ENCODE measurements at regions not wholly inside any gene's neighbourhood (a gene's known extent, or its start where the extent isn't known, plus 50 kb on each side); places are given as distances from the start of the nearest gene placed in this dataset.

DNA sequence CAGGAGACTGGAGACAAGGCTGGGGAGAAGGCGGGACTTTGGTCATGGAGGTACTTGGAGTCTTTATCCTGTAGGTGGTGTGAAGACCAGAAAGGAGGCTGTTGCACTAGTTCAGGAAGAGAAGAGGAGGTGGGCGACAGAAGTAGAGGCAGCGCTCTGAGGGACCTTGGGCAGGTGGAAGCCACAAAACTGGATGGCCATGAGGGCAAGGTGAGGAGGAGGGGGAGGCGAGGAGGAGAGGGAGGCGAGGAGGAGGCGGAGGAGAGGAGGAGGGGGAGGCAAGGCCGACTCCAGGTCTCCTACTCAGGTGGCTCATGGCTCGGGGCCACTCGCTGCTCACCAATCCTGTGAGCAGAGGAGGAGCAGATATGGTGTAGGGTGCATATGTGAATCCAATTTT, 125.6 kb downstream of the RPLP1 start:
- H3K4me3 ChIP-seq (ENCODE audit: extremely low read depth, insufficient read depth, low read length, poor library complexity, severe bottlenecking), result no peak overlapping the region
- no peaks in the 10 kb centered on the region for H3K36me3 ChIP-seq (ENCODE audit: control insufficient read depth, insufficient read depth, low read length)
- peaks cover 30% of the 10 kb centered on the region for H3K4me1 ChIP-seq (ENCODE audit: control insufficient read depth, insufficient read depth, low read length, poor library complexity, severe bottlenecking)
- H3K27ac ChIP-seq (ENCODE audit: low read depth, low read length, severe bottlenecking), result no peak overlapping the region
- H3K9me3 ChIP-seq (ENCODE audit: control insufficient read depth, low read length), result no peaks in the 10 kb centered on the region
- WGBS, 2 experiments (ENCODE audit: insufficient coverage in 2 of 2), result 96 to 97% methylated on average over 9 of the region's 9 CpGs

GRCh38 chr15:69578787-69579583, 126.4 kb downstream of the RPLP1 start:
- Histone ChIP-seq H3K4me1 (ENCODE audit: control insufficient read depth, insufficient read depth, low read length, poor library complexity, severe bottlenecking) (peaks cover 22% of the 10 kb centered on the region), H3K4me3 (ENCODE audit: extremely low read depth, insufficient read depth, low read length, poor library complexity, severe bottlenecking) (no peak overlapping the region), H3K27ac (ENCODE audit: low read depth, low read length, severe bottlenecking) (no peak overlapping the region), H3K36me3 (ENCODE audit: control insufficient read depth, insufficient read depth, low read length) (no peaks in the 10 kb centered on the region), H3K9me3 (ENCODE audit: control insufficient read depth, low read length) (no peaks in the 10 kb centered on the region)
- WGBS, 2 experiments (ENCODE audit: insufficient coverage in 2 of 2), result 89 to 93% methylated on average over 13 to 15 of the region's 15 CpGs

DNA sequence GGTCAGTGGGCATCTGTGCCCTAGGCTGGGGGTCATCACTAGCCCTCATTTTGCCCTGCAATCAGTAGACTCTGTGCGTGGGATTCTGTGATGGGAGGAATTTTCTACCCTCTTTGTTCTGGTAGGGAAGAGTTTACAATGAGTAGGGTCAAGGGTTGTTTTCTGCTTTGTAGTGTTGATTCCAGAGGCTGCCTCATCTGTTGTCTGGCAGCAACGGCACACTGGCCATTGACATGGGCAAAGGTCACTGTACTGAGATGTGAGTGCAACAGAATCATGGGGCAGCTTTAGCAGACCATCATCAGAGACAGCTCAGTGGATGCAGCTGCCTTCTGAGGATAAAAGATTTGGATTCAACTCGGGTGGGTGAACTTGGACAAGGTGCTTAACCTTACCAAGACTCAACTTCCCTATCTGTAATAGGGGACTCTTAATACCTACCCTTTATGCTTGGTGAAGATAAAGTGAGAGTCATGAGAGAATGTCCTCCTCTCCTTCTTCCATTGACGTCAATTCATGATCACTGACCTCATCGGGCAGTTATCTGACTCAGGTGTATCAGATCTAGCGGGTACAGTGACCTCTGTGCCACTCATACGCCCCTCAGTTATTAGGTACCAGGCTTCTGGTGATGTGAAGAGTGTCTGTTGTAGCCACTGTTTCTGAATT, 127.5 kb downstream of the RPLP1 start:
- Histone ChIP-seq H3K9me3 (ENCODE audit: control insufficient read depth, low read length) (no peaks in the 10 kb centered on the region), H3K36me3 (ENCODE audit: control insufficient read depth, insufficient read depth, low read length) (no peaks in the 10 kb centered on the region), H3K4me3 (ENCODE audit: extremely low read depth, insufficient read depth, low read length, poor library complexity, severe bottlenecking) (no peak overlapping the region), H3K27ac (ENCODE audit: low read depth, low read length, severe bottlenecking) (no peak overlapping the region), H3K4me1 (ENCODE audit: control insufficient read depth, insufficient read depth, low read length, poor library complexity, severe bottlenecking) (peaks cover 14% of the 10 kb centered on the region)
- 88 to 95% methylated on average over 5 of the region's 7 CpGs for WGBS, 2 experiments (ENCODE audit: insufficient coverage in 2 of 2)

GRCh38 chr15:69583626-69584025, 131.0 kb downstream of the RPLP1 start:
- no peak overlapping the region for H3K27ac ChIP-seq (ENCODE audit: low read depth, low read length, severe bottlenecking)
- no peaks in the 10 kb centered on the region for H3K9me3 ChIP-seq (ENCODE audit: control insufficient read depth, low read length)
- no peak overlapping the region for H3K4me3 ChIP-seq (ENCODE audit: extremely low read depth, insufficient read depth, low read length, poor library complexity, severe bottlenecking)
- no peaks in the 10 kb centered on the region for H3K36me3 ChIP-seq (ENCODE audit: control insufficient read depth, insufficient read depth, low read length)
- peaks cover 3% of the 10 kb centered on the region for H3K4me1 ChIP-seq (ENCODE audit: control insufficient read depth, insufficient read depth, low read length, poor library complexity, severe bottlenecking)
- WGBS, 2 experiments (ENCODE audit: insufficient coverage in 2 of 2), result 59 to 67% methylated on average over 3 of the region's 3 CpGs

- WGBS, 2 experiments (ENCODE audit: insufficient coverage in 2 of 2), result 60 to 80% methylated on average over 1 of the region's 3 CpGs
- H3K27ac ChIP-seq (ENCODE audit: low read depth, low read length, severe bottlenecking), result no peak overlapping the region
- H3K4me3 ChIP-seq (ENCODE audit: extremely low read depth, insufficient read depth, low read length, poor library complexity, severe bottlenecking), result no peak overlapping the region
- no peaks in the 10 kb centered on the region for H3K9me3 ChIP-seq (ENCODE audit: control insufficient read depth, low read length)
- H3K36me3 ChIP-seq (ENCODE audit: control insufficient read depth, insufficient read depth, low read length), result no peaks in the 10 kb centered on the region
- H3K4me1 ChIP-seq (ENCODE audit: control insufficient read depth, insufficient read depth, low read length, poor library complexity, severe bottlenecking), result no peaks in the 10 kb centered on the region
Measured at GRCh38 chr15:69585937-69586336, 133.3 kb downstream of the RPLP1 start.

DNA sequence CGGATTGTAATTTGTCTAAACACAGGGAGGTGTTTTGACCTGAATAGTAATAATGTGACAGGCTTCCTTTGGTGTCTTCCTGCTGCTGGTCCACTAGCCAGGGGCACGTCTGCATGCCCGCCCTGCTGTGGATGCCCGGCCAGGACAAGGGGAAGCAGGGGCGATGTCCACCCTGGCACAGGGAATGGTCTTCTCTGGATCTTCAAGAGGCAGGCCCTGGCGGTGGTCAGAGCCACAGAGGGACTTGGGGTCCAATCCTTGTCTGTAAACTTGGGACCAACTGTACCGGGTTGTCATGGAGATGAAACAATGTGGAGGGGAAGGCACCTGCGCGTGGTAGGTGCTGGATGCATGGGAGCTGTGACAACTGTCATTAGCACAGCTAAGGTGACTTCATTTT, 134.1 kb downstream of the RPLP1 start:
- Histone ChIP-seq H3K27ac (ENCODE audit: low read depth, low read length, severe bottlenecking) (no peak overlapping the region), H3K4me1 (ENCODE audit: control insufficient read depth, insufficient read depth, low read length, poor library complexity, severe bottlenecking) (no peaks in the 10 kb centered on the region), H3K4me3 (ENCODE audit: extremely low read depth, insufficient read depth, low read length, poor library complexity, severe bottlenecking) (no peak overlapping the region), H3K9me3 (ENCODE audit: control insufficient read depth, low read length) (no peaks in the 10 kb centered on the region), H3K36me3 (ENCODE audit: control insufficient read depth, insufficient read depth, low read length) (no peaks in the 10 kb centered on the region)
- WGBS, 2 experiments (ENCODE audit: insufficient coverage in 2 of 2), result 92 to 97% methylated on average over 8 to 9 of the region's 9 CpGs

- no peak overlapping the region for H3K27ac ChIP-seq (ENCODE audit: low read depth, low read length, severe bottlenecking)
- no peaks in the 10 kb centered on the region for H3K36me3 ChIP-seq (ENCODE audit: control insufficient read depth, insufficient read depth, low read length)
- no peaks in the 10 kb centered on the region for H3K9me3 ChIP-seq (ENCODE audit: control insufficient read depth, low read length)
- WGBS, 2 experiments (ENCODE audit: insufficient coverage in 2 of 2), result 87 to 97% methylated on average over 4 of the region's 4 CpGs
- peaks cover 3% of the 10 kb centered on the region for H3K4me1 ChIP-seq (ENCODE audit: control insufficient read depth, insufficient read depth, low read length, poor library complexity, severe bottlenecking)
- H3K4me3 ChIP-seq (ENCODE audit: extremely low read depth, insufficient read depth, low read length, poor library complexity, severe bottlenecking), result no peak overlapping the region
Measured at GRCh38 chr15:69587723-69588426, 135.3 kb downstream of the RPLP1 start.

DNA sequence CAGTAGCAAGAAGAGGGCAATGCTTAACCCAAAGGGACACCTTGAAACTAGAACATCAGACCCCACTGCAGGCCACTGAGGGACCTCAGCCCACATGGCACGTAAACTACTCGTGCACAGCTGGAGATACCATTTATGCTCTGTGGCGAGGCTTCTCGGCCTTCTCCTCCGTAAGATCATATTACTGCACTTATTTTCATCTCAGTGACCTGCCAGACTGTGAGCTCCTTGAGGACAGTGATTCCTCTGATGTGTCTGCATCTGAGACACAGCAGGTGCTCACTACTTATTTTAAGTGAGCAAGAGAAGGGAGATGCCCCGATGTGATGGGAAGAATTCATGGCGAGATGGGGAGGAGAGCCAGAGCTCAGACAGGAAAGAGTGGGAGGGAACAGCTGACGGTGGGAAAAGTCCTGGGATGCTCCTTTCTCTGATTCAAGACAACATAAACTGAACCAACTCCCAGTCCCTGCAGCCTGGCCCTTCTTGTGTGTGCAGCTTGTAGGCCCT, 137.6 kb downstream of the RPLP1 start:
- H3K27ac ChIP-seq (ENCODE audit: low read depth, low read length, severe bottlenecking), result no peak overlapping the region
- WGBS, 2 experiments (ENCODE audit: insufficient coverage in 2 of 2), result 90 to 97% methylated on average over 5 to 8 of the region's 8 CpGs
- H3K4me3 ChIP-seq (ENCODE audit: extremely low read depth, insufficient read depth, low read length, poor library complexity, severe bottlenecking), result no peak overlapping the region
- peaks cover 8% of the 10 kb centered on the region for H3K4me1 ChIP-seq (ENCODE audit: control insufficient read depth, insufficient read depth, low read length, poor library complexity, severe bottlenecking)
- H3K36me3 ChIP-seq (ENCODE audit: control insufficient read depth, insufficient read depth, low read length), result no peaks in the 10 kb centered on the region
- no peaks in the 10 kb centered on the region for H3K9me3 ChIP-seq (ENCODE audit: control insufficient read depth, low read length)

DNA sequence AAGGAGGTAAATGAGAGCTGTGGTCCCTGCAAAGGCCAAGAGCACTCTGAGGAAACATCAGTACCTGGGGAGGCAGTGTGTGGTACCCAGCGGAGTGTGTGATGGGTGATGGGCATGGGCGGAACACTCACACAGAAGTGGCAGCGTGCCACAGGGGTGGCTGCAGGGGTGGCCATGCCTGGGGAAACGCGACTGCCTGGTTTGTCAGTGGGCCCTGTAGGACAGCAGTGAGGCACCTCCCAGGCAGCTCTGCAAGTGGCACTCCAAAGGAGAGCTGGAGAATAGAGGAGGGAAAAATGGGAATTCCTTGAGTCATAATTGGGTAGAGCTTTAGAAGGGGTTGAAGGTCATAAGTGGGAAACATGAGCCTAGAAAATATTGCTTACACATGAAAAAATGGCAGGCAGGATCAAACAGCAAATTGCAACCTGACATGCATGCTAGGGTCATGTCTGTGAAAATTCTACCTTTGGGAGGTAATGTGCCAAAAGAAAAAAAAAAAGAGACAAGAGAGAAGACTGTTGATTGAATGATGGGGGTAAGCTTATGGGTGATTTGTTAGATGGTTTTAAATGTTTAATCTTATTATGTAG, 138.4 kb downstream of the RPLP1 start:
- WGBS, 2 experiments (ENCODE audit: insufficient coverage in 2 of 2), result 87 to 97% methylated on average over 4 to 5 of the region's 5 CpGs
- Histone ChIP-seq H3K27ac (ENCODE audit: low read depth, low read length, severe bottlenecking) (no peak overlapping the region), H3K9me3 (ENCODE audit: control insufficient read depth, low read length) (no peaks in the 10 kb centered on the region), H3K36me3 (ENCODE audit: control insufficient read depth, insufficient read depth, low read length) (no peaks in the 10 kb centered on the region), H3K4me3 (ENCODE audit: extremely low read depth, insufficient read depth, low read length, poor library complexity, severe bottlenecking) (no peak overlapping the region), H3K4me1 (ENCODE audit: control insufficient read depth, insufficient read depth, low read length, poor library complexity, severe bottlenecking) (peaks cover 16% of the 10 kb centered on the region)

- H3K4me3 ChIP-seq (ENCODE audit: extremely low read depth, insufficient read depth, low read length, poor library complexity, severe bottlenecking), result no peak overlapping the region
- peaks cover 18% of the 10 kb centered on the region for H3K4me1 ChIP-seq (ENCODE audit: control insufficient read depth, insufficient read depth, low read length, poor library complexity, severe bottlenecking)
- H3K27ac ChIP-seq (ENCODE audit: low read depth, low read length, severe bottlenecking), result no peak overlapping the region
- WGBS, 2 experiments (ENCODE audit: insufficient coverage in 2 of 2), result 90% methylated on average over 2 of the region's 4 CpGs; no CpG with 5 or more reads in 1 of the 2 experiments
- H3K9me3 ChIP-seq (ENCODE audit: control insufficient read depth, low read length), result no peaks in the 10 kb centered on the region
- no peaks in the 10 kb centered on the region for H3K36me3 ChIP-seq (ENCODE audit: control insufficient read depth, insufficient read depth, low read length)
Measured at GRCh38 chr15:69591905-69592508, 139.4 kb downstream of the RPLP1 start.
